ENCODE measurements at regions not wholly inside any gene's neighbourhood (a gene's known extent, or its start where the extent isn't known, plus 50 kb on each side); places are given as distances from the start of the nearest gene placed in this dataset.
A peak's percentile ranks its signal among the peaks of the same experiment; 100 is the strongest.

DNA sequence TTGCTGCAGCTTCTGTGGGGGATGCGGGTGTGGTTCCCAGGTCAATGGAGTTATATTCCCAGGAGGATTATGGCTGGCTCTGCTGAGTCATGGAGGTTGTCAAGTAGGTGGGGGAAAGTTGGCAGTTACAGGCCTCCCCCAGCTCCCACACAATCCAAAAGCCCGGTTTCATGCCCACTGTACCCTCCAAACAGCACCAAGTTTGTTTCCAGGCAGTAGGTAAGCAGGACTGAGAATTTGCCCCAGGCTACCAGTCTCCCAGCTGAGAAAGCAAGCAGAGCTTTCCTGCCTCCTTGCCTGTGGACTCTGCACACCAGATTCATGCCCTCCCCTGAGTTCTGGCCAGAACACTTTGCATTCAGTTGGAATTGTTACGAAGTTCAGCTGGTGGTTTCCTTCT is 578.2 kb downstream of the MEI4 start:
- no peak for TF ChIP-seq EZH2 (IDR thresholded peaks at IDR 0.05; ENCODE audit: borderline replicate concordance, low read depth, low read length, poor library complexity, severe bottlenecking)
- TF ChIP-seq, protein P1, sequence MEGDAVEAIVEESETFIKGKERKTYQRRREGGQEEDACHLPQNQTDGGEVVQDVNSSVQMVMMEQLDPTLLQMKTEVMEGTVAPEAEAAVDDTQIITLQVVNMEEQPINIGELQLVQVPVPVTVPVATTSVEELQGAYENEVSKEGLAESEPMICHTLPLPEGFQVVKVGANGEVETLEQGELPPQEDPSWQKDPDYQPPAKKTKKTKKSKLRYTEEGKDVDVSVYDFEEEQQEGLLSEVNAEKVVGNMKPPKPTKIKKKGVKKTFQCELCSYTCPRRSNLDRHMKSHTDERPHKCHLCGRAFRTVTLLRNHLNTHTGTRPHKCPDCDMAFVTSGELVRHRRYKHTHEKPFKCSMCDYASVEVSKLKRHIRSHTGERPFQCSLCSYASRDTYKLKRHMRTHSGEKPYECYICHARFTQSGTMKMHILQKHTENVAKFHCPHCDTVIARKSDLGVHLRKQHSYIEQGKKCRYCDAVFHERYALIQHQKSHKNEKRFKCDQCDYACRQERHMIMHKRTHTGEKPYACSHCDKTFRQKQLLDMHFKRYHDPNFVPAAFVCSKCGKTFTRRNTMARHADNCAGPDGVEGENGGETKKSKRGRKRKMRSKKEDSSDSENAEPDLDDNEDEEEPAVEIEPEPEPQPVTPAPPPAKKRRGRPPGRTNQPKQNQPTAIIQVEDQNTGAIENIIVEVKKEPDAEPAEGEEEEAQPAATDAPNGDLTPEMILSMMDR (conservative IDR thresholded peaks at IDR 0.05; ENCODE audit: low read depth, low read length), result no peak
- Histone ChIP-seq H3K27ac (ENCODE audit: low read depth, low read length, poor library complexity, severe bottlenecking) (no peak overlapping the region), H3K4me1 (ENCODE audit: insufficient read depth, low read length, poor library complexity, severe bottlenecking) (no peaks in the 10 kb centered on the region), H3K27me3 (replicated peaks; ENCODE audit: insufficient read depth, low read depth, low read length, poor library complexity) (no peaks in the 10 kb centered on the region), H3K36me3 (ENCODE audit: insufficient read depth, low read length, poor library complexity, severe bottlenecking) (no peaks in the 10 kb centered on the region), H3K9me3 (ENCODE audit: low read depth, low read length, poor library complexity, severe bottlenecking) (no peaks in the 10 kb centered on the region), H3K4me3 (ENCODE audit: low read depth, low read length, poor library complexity, severe bottlenecking) (no peak overlapping the region)
- ChIA-PET POLR2A (ENCODE audit: low non-redundant PET) (no interaction called here), CTCF (no interaction called here)
- DNase-seq (ENCODE audit: low spot score), result no peak
- no TSS peak for BruUV-seq (replicated peaks)
- intact Hi-C loops (cut with micrococcal nuclease; ENCODE audit: unreplicated experiment), result no loop called here

DNA sequence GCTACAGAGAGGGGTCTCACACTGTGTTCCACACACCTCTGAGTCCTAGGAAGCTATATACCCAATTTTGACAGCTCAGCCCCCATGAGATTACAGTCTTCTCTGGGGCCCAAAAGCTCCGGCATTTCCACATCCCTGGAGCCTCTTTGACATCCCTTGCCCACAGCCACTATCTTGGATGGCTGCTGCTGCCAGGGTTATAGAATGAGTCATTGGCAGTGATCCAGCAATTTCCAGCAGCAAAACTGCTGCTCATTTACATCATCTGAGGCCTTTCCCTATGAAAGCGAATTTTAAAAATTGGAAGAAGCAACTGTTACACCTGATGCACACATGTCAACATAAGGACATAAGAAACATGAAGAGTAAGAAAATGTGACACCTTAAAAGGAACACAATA is 590.7 kb downstream of the MEI4 start:
- no TSS peak for BruUV-seq (replicated peaks)
- intact Hi-C loops (cut with micrococcal nuclease; ENCODE audit: unreplicated experiment), result no loop called here
- no peak overlapping the region for H3K4me3 ChIP-seq (ENCODE audit: low read depth, low read length, poor library complexity, severe bottlenecking)
- ChIA-PET CTCF (no interaction called here), POLR2A (ENCODE audit: low non-redundant PET) (no interaction called here)
- H3K27ac ChIP-seq (ENCODE audit: low read depth, low read length, poor library complexity, severe bottlenecking), result no peak overlapping the region
- DNase-seq (ENCODE audit: low spot score), result peak; percentile 2
- no peaks in the 10 kb centered on the region for H3K36me3 ChIP-seq (ENCODE audit: insufficient read depth, low read length, poor library complexity, severe bottlenecking)
- no peak for TF ChIP-seq EZH2 (IDR thresholded peaks at IDR 0.05; ENCODE audit: borderline replicate concordance, low read depth, low read length, poor library complexity, severe bottlenecking)
- TF ChIP-seq, protein P1 (conservative IDR thresholded peaks at IDR 0.05; ENCODE audit: low read depth, low read length), result no peak
- no peaks in the 10 kb centered on the region for H3K9me3 ChIP-seq (ENCODE audit: low read depth, low read length, poor library complexity, severe bottlenecking)
- H3K4me1 ChIP-seq (ENCODE audit: insufficient read depth, low read length, poor library complexity, severe bottlenecking), result no peaks in the 10 kb centered on the region
- H3K27me3 ChIP-seq (replicated peaks; ENCODE audit: insufficient read depth, low read depth, low read length, poor library complexity), result no peaks in the 10 kb centered on the region

DNA sequence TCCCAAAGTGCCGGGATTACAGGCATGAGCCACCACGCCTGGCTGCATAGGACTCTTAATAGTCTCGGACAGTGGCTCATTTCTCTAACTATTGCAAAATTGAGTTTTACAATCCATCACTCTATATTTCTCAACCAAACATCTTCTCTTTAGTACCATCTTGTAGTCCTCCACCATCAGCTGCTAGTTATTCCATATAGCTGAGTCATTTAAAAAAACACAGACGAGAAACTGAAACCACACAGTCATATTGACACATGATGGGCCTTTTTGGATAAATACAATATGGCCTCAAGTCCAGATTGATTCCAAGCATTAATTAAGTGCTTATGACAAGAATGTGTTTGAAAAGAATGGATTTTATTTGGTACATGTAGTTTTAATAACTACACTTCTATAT is 599.1 kb downstream of the MEI4 start:
- no peak for TF ChIP-seq EZH2 (IDR thresholded peaks at IDR 0.05; ENCODE audit: borderline replicate concordance, low read depth, low read length, poor library complexity, severe bottlenecking)
- TF ChIP-seq, protein P1 (conservative IDR thresholded peaks at IDR 0.05; ENCODE audit: low read depth, low read length), result no peak
- intact Hi-C loops (cut with micrococcal nuclease; ENCODE audit: unreplicated experiment), result no loop called here
- H3K27me3 ChIP-seq (replicated peaks; ENCODE audit: insufficient read depth, low read depth, low read length, poor library complexity), result no peaks in the 10 kb centered on the region
- H3K27ac ChIP-seq (ENCODE audit: low read depth, low read length, poor library complexity, severe bottlenecking), result no peak overlapping the region
- no peaks in the 10 kb centered on the region for H3K9me3 ChIP-seq (ENCODE audit: low read depth, low read length, poor library complexity, severe bottlenecking)
- H3K4me3 ChIP-seq (ENCODE audit: low read depth, low read length, poor library complexity, severe bottlenecking), result no peak overlapping the region
- BruUV-seq (replicated peaks), result no TSS peak
- ChIA-PET CTCF (no interaction called here), POLR2A (ENCODE audit: low non-redundant PET) (no interaction called here)
- no peak for DNase-seq (ENCODE audit: low spot score)
- H3K4me1 ChIP-seq (ENCODE audit: insufficient read depth, low read length, poor library complexity, severe bottlenecking), result no peaks in the 10 kb centered on the region
- no peaks in the 10 kb centered on the region for H3K36me3 ChIP-seq (ENCODE audit: insufficient read depth, low read length, poor library complexity, severe bottlenecking)
